Activated naive CD8-positive, alpha-beta T cell treated with anti-CD3 and anti-CD28 coated beads for 36 hours (primary cell): ENCODE measurements at regions not wholly inside any gene's neighbourhood (a gene's known extent, or its start where the extent isn't known, plus 50 kb on each side); places are given as distances from the start of the nearest gene placed in this dataset.

Experiments
- DNase-seq: peaks from one replicate; pipeline ENCODE4 v3.0.0; 2021
- H3K27ac Mint-ChIP-seq: one replicate; pipeline ENCODE4 v1.8.0; 2022; ENCODE audit warnings: mild to moderate bottlenecking, moderate library complexity, mixed read lengths
- H3K27me3 Mint-ChIP-seq: one replicate; pipeline ENCODE4 v1.8.0; 2022; ENCODE audit warnings: mild to moderate bottlenecking, mixed read lengths
- H3K36me3 Mint-ChIP-seq: one replicate; pipeline ENCODE4 v1.8.0; 2021; ENCODE audit warnings: mild to moderate bottlenecking, mixed read lengths
- H3K4me1 Mint-ChIP-seq: one replicate; pipeline ENCODE4 v1.8.0; 2021; ENCODE audit warnings: mixed read lengths
- H3K4me3 Mint-ChIP-seq: one replicate; pipeline ENCODE4 v1.8.0; 2022; ENCODE audit warnings: mild to moderate bottlenecking, moderate library complexity, mixed read lengths
- H3K9me3 Mint-ChIP-seq: one replicate; pipeline ENCODE4 v1.8.0; 2022; ENCODE audit warnings: mixed read lengths

- Mint-ChIP-seq H3K4me3 (no peak overlapping the region), H3K27me3 (peaks cover 4% of the 10 kb centered on the region), H3K27ac (no peak overlapping the region), H3K4me1 (peaks cover 35% of the 10 kb centered on the region), H3K36me3 (no peaks in the 10 kb centered on the region), H3K9me3 (no peaks in the 10 kb centered on the region)
- no peak for DNase-seq
Observed at GRCh38 chr17:17413215-17413792, 63.5 kb upstream of the MED9 start.

GRCh38 chr17:17413821-17414220 lies 63.0 kb upstream of the MED9 start:
- H3K27ac Mint-ChIP-seq, result no peak overlapping the region

GRCh38 chr17:17414341-17414805 lies 62.4 kb upstream of the MED9 start:
- Mint-ChIP-seq H3K4me3 (no peak overlapping the region), H3K36me3 (no peaks in the 10 kb centered on the region), H3K9me3 (no peaks in the 10 kb centered on the region), H3K4me1 (peaks cover 25% of the 10 kb centered on the region), H3K27me3 (peaks cover 4% of the 10 kb centered on the region), H3K27ac (no peak overlapping the region)
- no peak for DNase-seq

More at GRCh38 chr17:17413821-17414220, 63.0 kb upstream of the MED9 start:
- Mint-ChIP-seq H3K4me3 (no peak overlapping the region), H3K36me3 (no peaks in the 10 kb centered on the region), H3K4me1 (peaks cover 30% of the 10 kb centered on the region), H3K9me3 (no peaks in the 10 kb centered on the region), H3K27me3 (peaks cover 4% of the 10 kb centered on the region)
- no peak for DNase-seq

GRCh38 chr17:17415006-17415405 lies 61.8 kb upstream of the MED9 start:
- Mint-ChIP-seq H3K4me1 (peaks cover 23% of the 10 kb centered on the region), H3K4me3 (no peak overlapping the region), H3K36me3 (no peaks in the 10 kb centered on the region), H3K27ac (peak overlapping the region; percentile 21), H3K9me3 (no peaks in the 10 kb centered on the region), H3K27me3 (peaks cover 4% of the 10 kb centered on the region)
- DNase-seq, result no peak

- Mint-ChIP-seq H3K27ac (peak overlapping the region; percentile 30), H3K36me3 (no peaks in the 10 kb centered on the region), H3K4me3 (no peak overlapping the region), H3K9me3 (no peaks in the 10 kb centered on the region), H3K4me1 (peaks cover 23% of the 10 kb centered on the region), H3K27me3 (peaks cover 4% of the 10 kb centered on the region)
- no peak for DNase-seq
Observed at GRCh38 chr17:17416007-17416399, 60.8 kb upstream of the MED9 start.

GRCh38 chr17:17416400-17417360 lies 60.1 kb upstream of the MED9 start:
- Mint-ChIP-seq H3K27me3 (peaks cover 4% of the 10 kb centered on the region), H3K9me3 (no peaks in the 10 kb centered on the region), H3K4me1 (peaks cover 21% of the 10 kb centered on the region), H3K27ac (peak overlapping the region; percentile 30), H3K4me3 (no peak overlapping the region), H3K36me3 (no peaks in the 10 kb centered on the region)
- DNase-seq, result no peak

- Mint-ChIP-seq H3K27ac (no peak overlapping the region), H3K4me1 (peaks cover 16% of the 10 kb centered on the region), H3K27me3 (no peaks in the 10 kb centered on the region), H3K9me3 (no peaks in the 10 kb centered on the region), H3K36me3 (no peaks in the 10 kb centered on the region), H3K4me3 (no peak overlapping the region)
- DNase-seq, result no peak
Observed at GRCh38 chr17:17417718-17418181, 59.0 kb upstream of the MED9 start.

GRCh38 chr17:17419166-17419565 lies 57.6 kb upstream of the MED9 start:
- Mint-ChIP-seq H3K27me3 (no peaks in the 10 kb centered on the region), H3K9me3 (no peaks in the 10 kb centered on the region), H3K4me3 (no peak overlapping the region), H3K4me1 (peaks cover 13% of the 10 kb centered on the region), H3K36me3 (no peaks in the 10 kb centered on the region), H3K27ac (no peak overlapping the region)
- DNase-seq, result no peak

GRCh38 chr17:17419631-17420030 lies 57.2 kb upstream of the MED9 start:
- no peaks in the 10 kb centered on the region for H3K36me3 Mint-ChIP-seq
- no peak for DNase-seq
- no peaks in the 10 kb centered on the region for H3K27me3 Mint-ChIP-seq
- H3K4me3 Mint-ChIP-seq, result no peak overlapping the region
- H3K4me1 Mint-ChIP-seq, result peaks cover 13% of the 10 kb centered on the region
- no peaks in the 10 kb centered on the region for H3K9me3 Mint-ChIP-seq
- no peak overlapping the region for H3K27ac Mint-ChIP-seq

GRCh38 chr17:17420082-17420481 lies 56.7 kb upstream of the MED9 start:
- DNase-seq, result no peak
- Mint-ChIP-seq H3K4me3 (no peak overlapping the region), H3K4me1 (peaks cover 13% of the 10 kb centered on the region), H3K27ac (peak overlapping the region; percentile 43), H3K27me3 (no peaks in the 10 kb centered on the region), H3K36me3 (no peaks in the 10 kb centered on the region), H3K9me3 (no peaks in the 10 kb centered on the region)

- Mint-ChIP-seq H3K27ac (no peak overlapping the region), H3K4me3 (no peak overlapping the region), H3K27me3 (no peaks in the 10 kb centered on the region), H3K36me3 (no peaks in the 10 kb centered on the region), H3K9me3 (no peaks in the 10 kb centered on the region), H3K4me1 (peaks cover 13% of the 10 kb centered on the region)
- no peak for DNase-seq
Observed at GRCh38 chr17:17420561-17421269, 56.1 kb upstream of the MED9 start.

GRCh38 chr17:17421346-17422216 lies 55.2 kb upstream of the MED9 start:
- H3K36me3 Mint-ChIP-seq, result no peaks in the 10 kb centered on the region
- DNase-seq, result no peak
- no peak overlapping the region for H3K27ac Mint-ChIP-seq
- H3K4me3 Mint-ChIP-seq, result no peak overlapping the region
- H3K27me3 Mint-ChIP-seq, result no peaks in the 10 kb centered on the region
- no peaks in the 10 kb centered on the region for H3K9me3 Mint-ChIP-seq
- peaks cover 6% of the 10 kb centered on the region for H3K4me1 Mint-ChIP-seq

GRCh38 chr17:17422217-17422610 lies 54.6 kb upstream of the MED9 start:
- Mint-ChIP-seq H3K9me3 (no peaks in the 10 kb centered on the region), H3K27ac (no peak overlapping the region), H3K27me3 (no peaks in the 10 kb centered on the region), H3K4me3 (no peak overlapping the region), H3K4me1 (no peaks in the 10 kb centered on the region), H3K36me3 (no peaks in the 10 kb centered on the region)
- no peak for DNase-seq

- H3K36me3 Mint-ChIP-seq, result no peaks in the 10 kb centered on the region
- DNase-seq, result no peak
- no peaks in the 10 kb centered on the region for H3K4me1 Mint-ChIP-seq
- H3K27ac Mint-ChIP-seq, result no peak overlapping the region
- H3K27me3 Mint-ChIP-seq, result no peaks in the 10 kb centered on the region
- no peaks in the 10 kb centered on the region for H3K9me3 Mint-ChIP-seq
- H3K4me3 Mint-ChIP-seq, result no peak overlapping the region
Observed at GRCh38 chr17:17422641-17423040, 54.2 kb upstream of the MED9 start.
